ENCODE measurements at regions not wholly inside any gene's neighbourhood (a gene's known extent, or its start where the extent isn't known, plus 50 kb on each side); places are given as distances from the start of the nearest gene placed in this dataset.

- DNase-seq: no peak
- intact Hi-C loops (cut with DNase I; ENCODE audit: low total_unique reads) (no loop called here), in situ Hi-C loops (cut with MboI; ENCODE audit: low pct_ligation_motif_present in 1 of 4, low pct_unique_long_range_greater_than_20kb in 1 of 4, low sequenced_read_pairs in 3 of 4) (no loop called here)
- H3K27me3 ChIP-seq: no peaks in the 10 kb centered on the region
- TF ChIP-seq EP300 (IDR thresholded peaks at IDR 0.05; ENCODE audit: low read depth) (no peak), CTCF (IDR thresholded peaks at IDR 0.05) (no peak), POLR2AphosphoS5 (IDR thresholded peaks at IDR 0.05) (no peak), POLR2A (IDR thresholded peaks at IDR 0.05) (no peak)
- no peaks in the 10 kb centered on the region for H3K36me3 ChIP-seq
- H3K9me3 ChIP-seq: no peaks in the 10 kb centered on the region
- H3K27ac ChIP-seq: no peak overlapping the region
- no peak overlapping the region for H3K4me3 ChIP-seq
- no peaks in the 10 kb centered on the region for H3K4me1 ChIP-seq
These were observed 437.9 kb downstream of the CHL1 start for GRCh38 chr3:634511-634910.

GRCh38 chr3:635393-635792 is 438.8 kb downstream of the CHL1 start:
- Histone ChIP-seq H3K27ac (no peak overlapping the region), H3K4me3 (no peak overlapping the region), H3K9me3 (no peaks in the 10 kb centered on the region), H3K36me3 (no peaks in the 10 kb centered on the region), H3K27me3 (no peaks in the 10 kb centered on the region), H3K4me1 (no peaks in the 10 kb centered on the region)
- intact Hi-C loops (cut with DNase I; ENCODE audit: low total_unique reads) (no loop called here), in situ Hi-C loops (cut with MboI; ENCODE audit: low pct_ligation_motif_present in 1 of 4, low pct_unique_long_range_greater_than_20kb in 1 of 4, low sequenced_read_pairs in 3 of 4) (no loop called here)
- DNase-seq: no peak
- TF ChIP-seq CTCF (IDR thresholded peaks at IDR 0.05): no peak
- no peak for TF ChIP-seq EP300 (IDR thresholded peaks at IDR 0.05; ENCODE audit: low read depth)
- no peak for TF ChIP-seq POLR2AphosphoS5 (IDR thresholded peaks at IDR 0.05)
- no peak for TF ChIP-seq POLR2A (IDR thresholded peaks at IDR 0.05)

GRCh38 chr3:643376-643775 is 446.8 kb downstream of the CHL1 start:
- no peaks in the 10 kb centered on the region for H3K27me3 ChIP-seq
- WGBS, 2 donors (ENCODE audit: low coverage in 1 of 2): 35 to 50% methylated on average over 1 of the region's 1 CpG
- no peak for TF ChIP-seq POLR2A (IDR thresholded peaks at IDR 0.05)
- no peak for TF ChIP-seq EP300 (IDR thresholded peaks at IDR 0.05; ENCODE audit: low read depth)
- TF ChIP-seq POLR2AphosphoS5 (IDR thresholded peaks at IDR 0.05): no peak
- no peak for TF ChIP-seq CTCF (IDR thresholded peaks at IDR 0.05)
- intact Hi-C loops (cut with DNase I; ENCODE audit: low total_unique reads) (no loop called here), in situ Hi-C loops (cut with MboI; ENCODE audit: low pct_ligation_motif_present in 1 of 4, low pct_unique_long_range_greater_than_20kb in 1 of 4, low sequenced_read_pairs in 3 of 4) (no loop called here)
- H3K36me3 ChIP-seq: no peaks in the 10 kb centered on the region
- no peak overlapping the region for H3K27ac ChIP-seq
- H3K9me3 ChIP-seq: no peaks in the 10 kb centered on the region
- no peaks in the 10 kb centered on the region for H3K4me1 ChIP-seq
- H3K4me3 ChIP-seq: no peak overlapping the region
- DNase-seq: no peak

GRCh38 chr3:655824-656223 is 437.0 kb upstream of the CNTN6 start:
- TF ChIP-seq EP300 (IDR thresholded peaks at IDR 0.05; ENCODE audit: low read depth): no peak
- TF ChIP-seq POLR2A (IDR thresholded peaks at IDR 0.05): no peak
- no peak overlapping the region for H3K27ac ChIP-seq
- no peaks in the 10 kb centered on the region for H3K4me1 ChIP-seq
- DNase-seq: no peak
- WGBS, 2 donors (ENCODE audit: low coverage in 1 of 2): 69 to 83% methylated on average over 1 of the region's 1 CpG
- H3K27me3 ChIP-seq: no peaks in the 10 kb centered on the region
- no peak overlapping the region for H3K4me3 ChIP-seq
- no peaks in the 10 kb centered on the region for H3K36me3 ChIP-seq
- H3K9me3 ChIP-seq: no peaks in the 10 kb centered on the region
- intact Hi-C loops (cut with DNase I; ENCODE audit: low total_unique reads): no loop called here
- in situ Hi-C loops (cut with MboI; ENCODE audit: low pct_ligation_motif_present in 1 of 4, low pct_unique_long_range_greater_than_20kb in 1 of 4, low sequenced_read_pairs in 3 of 4): no loop called here

- Histone ChIP-seq H3K27me3 (no peaks in the 10 kb centered on the region), H3K36me3 (no peaks in the 10 kb centered on the region), H3K9me3 (no peaks in the 10 kb centered on the region), H3K27ac (no peak overlapping the region), H3K4me1 (no peaks in the 10 kb centered on the region), H3K4me3 (no peak overlapping the region)
- in situ Hi-C loops (cut with MboI; ENCODE audit: low pct_ligation_motif_present in 1 of 4, low pct_unique_long_range_greater_than_20kb in 1 of 4, low sequenced_read_pairs in 3 of 4): no loop called here
- no peak for DNase-seq
- intact Hi-C loops (cut with DNase I; ENCODE audit: low total_unique reads): no loop called here
- 64 to 75% methylated on average over 3 of the region's 3 CpGs for WGBS, 2 donors (ENCODE audit: low coverage in 1 of 2)
- no peak for TF ChIP-seq CTCF (IDR thresholded peaks at IDR 0.05)
- TF ChIP-seq EP300 (IDR thresholded peaks at IDR 0.05; ENCODE audit: low read depth): no peak
- no peak for TF ChIP-seq POLR2AphosphoS5 (IDR thresholded peaks at IDR 0.05)
- TF ChIP-seq POLR2A (IDR thresholded peaks at IDR 0.05): no peak
These were observed 431.5 kb upstream of the CNTN6 start for GRCh38 chr3:661356-661755.
